Choroid plexus epithelial cell (primary cell): ENCODE measurements at regions not wholly inside any gene's neighbourhood (a gene's known extent, or its start where the extent isn't known, plus 50 kb on each side); places are given as distances from the start of the nearest gene placed in this dataset.

Experiments
- DNase-seq: peaks from one replicate; pipeline ENCODE4 v3.0.0-alpha.2; 2010; ENCODE audit warnings: low read depth
- H3K4me3 ChIP-seq: 2 replicates; pipeline ENCODE4 v1.5.1; 2011; ENCODE audit warnings: low read depth, mild to moderate bottlenecking, control low read depth, low read length, moderate library complexity
- CTCF ChIP-seq: conservative IDR thresholded peaks from 2 replicates; pipeline ENCODE4 v1.5.1; 2011; ENCODE audit warnings: low read depth, mild to moderate bottlenecking, control low read depth, inconsistent platforms, low read length, moderate library complexity

GRCh38 chr6:164210323-164210722, 795.8 kb downstream of the QKI start:
- TF ChIP-seq CTCF: no peak
- H3K4me3 ChIP-seq: no peak overlapping the region
- DNase-seq: no peak

GRCh38 chr6:164208371-164208770, 793.9 kb downstream of the QKI start:
- no peak for DNase-seq
- H3K4me3 ChIP-seq: no peak overlapping the region
- no peak for TF ChIP-seq CTCF

- TF ChIP-seq CTCF: no peak
- no peak for DNase-seq
- H3K4me3 ChIP-seq: no peak overlapping the region
Observed at GRCh38 chr6:164206807-164207423, 792.4 kb downstream of the QKI start.

GRCh38 chr6:164200071-164200470, 785.6 kb downstream of the QKI start:
- H3K4me3 ChIP-seq: no peak overlapping the region
- DNase-seq: peak; percentile 5
- no peak for TF ChIP-seq CTCF

- DNase-seq: no peak
- TF ChIP-seq CTCF: no peak
- H3K4me3 ChIP-seq: no peak overlapping the region
Observed at GRCh38 chr6:164195942-164196281, 781.4 kb downstream of the QKI start.

- DNase-seq: no peak
- TF ChIP-seq CTCF: no peak
- H3K4me3 ChIP-seq: no peak overlapping the region
Observed at GRCh38 chr6:164195278-164195941, 780.9 kb downstream of the QKI start.

- no peak for DNase-seq
- no peak overlapping the region for H3K4me3 ChIP-seq
- TF ChIP-seq CTCF: no peak
Observed at GRCh38 chr6:164188861-164189260, 774.3 kb downstream of the QKI start.
